Gastroesophageal sphincter (tissue), 3 donors: ENCODE measurements at regions not wholly inside any gene's neighbourhood (a gene's known extent, or its start where the extent isn't known, plus 50 kb on each side); places are given as distances from the start of the nearest gene placed in this dataset.

Source experiments
- CTCF ChIP-seq, 4 experiments: fragments of 200-600 bp in 2 of 4; fragments of 450-650 bp in 2 of 4; sonication (generic) in 1 of 4; IDR thresholded peaks; one replicate each; pipeline ENCODE4 v1.5.1; 2017 to 2019; ENCODE audit warnings: antibody characterized with exemption in 4 of 4, mild to moderate bottlenecking in 2 of 4, moderate library complexity in 2 of 4
- POLR2AphosphoS5 ChIP-seq: sonication (generic); formaldehyde crosslinking; IDR thresholded peaks from one replicate; pipeline ENCODE4 v1.6.1; 2017; ENCODE audit warnings: antibody characterized with exemption

GRCh38 chr3:35900079-35900478 lies 260.8 kb downstream of the ARPP21 start:
- TF ChIP-seq CTCF (IDR thresholded peaks at IDR 0.05), result no peak
- no peak for TF ChIP-seq POLR2AphosphoS5
